GM10248 (cell line): ENCODE measurements at regions not wholly inside any gene's neighbourhood (a gene's known extent, or its start where the extent isn't known, plus 50 kb on each side); places are given as distances from the start of the nearest gene placed in this dataset.

Experiments used
- CTCF ChIA-PET: fragments of 300-600 bp; sonication (Branson Sonifier 250); formaldehyde crosslinking; extraction: SDS; loops from one replicate; lab custom pipeline; 2021; ENCODE audit warnings: antibody characterized with exemption; lab: Yijun Ruan, JAX
- POLR2A ChIA-PET: fragments of 350-650 bp; sonication (Branson Sonifier 250); formaldehyde crosslinking; extraction: SDS; loops from one replicate; lab custom pipeline; 2020; ENCODE audit warnings: antibody characterized with exemption; lab: Yijun Ruan, JAX
- DNase-seq: peaks from one replicate; pipeline ENCODE4 v3.0.0; 2012; ENCODE audit errors: extremely low spot score
- TF ChIP-seq, protein P1 (sequence below): IDR thresholded peaks from 2 replicates; pipeline ENCODE4 v1.5.1; 2012; ENCODE audit warnings: mild to moderate bottlenecking, low read depth; ENCODE audit errors: extremely low read depth, missing control alignments, control extremely low read depth

GRCh38 chr11:105224482-105225253 lies 85.1 kb upstream of the CARD18 start:
- POLR2A ChIA-PET, result no interaction called here
- no peak for DNase-seq
- CTCF ChIA-PET, result no interaction called here
- TF ChIP-seq, protein P1, sequence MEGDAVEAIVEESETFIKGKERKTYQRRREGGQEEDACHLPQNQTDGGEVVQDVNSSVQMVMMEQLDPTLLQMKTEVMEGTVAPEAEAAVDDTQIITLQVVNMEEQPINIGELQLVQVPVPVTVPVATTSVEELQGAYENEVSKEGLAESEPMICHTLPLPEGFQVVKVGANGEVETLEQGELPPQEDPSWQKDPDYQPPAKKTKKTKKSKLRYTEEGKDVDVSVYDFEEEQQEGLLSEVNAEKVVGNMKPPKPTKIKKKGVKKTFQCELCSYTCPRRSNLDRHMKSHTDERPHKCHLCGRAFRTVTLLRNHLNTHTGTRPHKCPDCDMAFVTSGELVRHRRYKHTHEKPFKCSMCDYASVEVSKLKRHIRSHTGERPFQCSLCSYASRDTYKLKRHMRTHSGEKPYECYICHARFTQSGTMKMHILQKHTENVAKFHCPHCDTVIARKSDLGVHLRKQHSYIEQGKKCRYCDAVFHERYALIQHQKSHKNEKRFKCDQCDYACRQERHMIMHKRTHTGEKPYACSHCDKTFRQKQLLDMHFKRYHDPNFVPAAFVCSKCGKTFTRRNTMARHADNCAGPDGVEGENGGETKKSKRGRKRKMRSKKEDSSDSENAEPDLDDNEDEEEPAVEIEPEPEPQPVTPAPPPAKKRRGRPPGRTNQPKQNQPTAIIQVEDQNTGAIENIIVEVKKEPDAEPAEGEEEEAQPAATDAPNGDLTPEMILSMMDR, result no peak

GRCh38 chr11:105220121-105220520 lies 80.6 kb upstream of the CARD18 start:
- no peak for DNase-seq
- POLR2A ChIA-PET, result no interaction called here
- TF ChIP-seq, protein P1, result no peak
- CTCF ChIA-PET, result no interaction called here

GRCh38 chr11:105219670-105220069 lies 80.1 kb upstream of the CARD18 start:
- ChIA-PET CTCF (interaction anchor here (1.2 kb wide), 1 partner anchor 8 kb away, joined by 4 read pairs; no protein-coding TSS in a partner anchor), POLR2A (no interaction called here)
- TF ChIP-seq, protein P1, result no peak
- DNase-seq, result no peak

GRCh38 chr11:105219269-105219668 lies 79.7 kb upstream of the CARD18 start:
- ChIA-PET POLR2A (no interaction called here), CTCF (interaction anchor here (1.2 kb wide), 1 partner anchor 8 kb away, joined by 4 read pairs; no protein-coding TSS in a partner anchor)
- TF ChIP-seq, protein P1, result no peak
- no peak for DNase-seq

GRCh38 chr11:105215528-105215927 lies 76.0 kb upstream of the CARD18 start:
- POLR2A ChIA-PET, result no interaction called here
- CTCF ChIA-PET, result interaction anchor here (1.9 kb wide), 1 partner anchor 15 kb away, joined by 7 read pairs; no protein-coding TSS in a partner anchor
- TF ChIP-seq, protein P1, result no peak
- DNase-seq, result no peak

GRCh38 chr11:105211806-105212554 lies 72.4 kb upstream of the CARD18 start:
- TF ChIP-seq, protein P1, result no peak
- DNase-seq, result no peak
- ChIA-PET POLR2A (no interaction called here), CTCF (interaction anchor here (1.2 to 1.7 kb wide), 2 partner anchors 10 to 16 kb away, joined by 3 to 4 read pairs; no protein-coding TSS in a partner anchor)
